NCI-H345 treated with DMSO at 0.1 percent for 48 hours (cell line): ENCODE measurements at regions not wholly inside any gene's neighbourhood (a gene's known extent, or its start where the extent isn't known, plus 50 kb on each side); places are given as distances from the start of the nearest gene placed in this dataset.
"Not testable (repeated sequence)": the region's sequence is repeated elsewhere in the genome, so short reads cannot be mapped to it uniquely, and the experiment has no call there.

Experiments used
- DNase-seq: peaks from one replicate; lab custom pipeline; 2025; ENCODE audit not compliant: unreplicated experiment; lab: John Stamatoyannopoulos, UW

DNA sequence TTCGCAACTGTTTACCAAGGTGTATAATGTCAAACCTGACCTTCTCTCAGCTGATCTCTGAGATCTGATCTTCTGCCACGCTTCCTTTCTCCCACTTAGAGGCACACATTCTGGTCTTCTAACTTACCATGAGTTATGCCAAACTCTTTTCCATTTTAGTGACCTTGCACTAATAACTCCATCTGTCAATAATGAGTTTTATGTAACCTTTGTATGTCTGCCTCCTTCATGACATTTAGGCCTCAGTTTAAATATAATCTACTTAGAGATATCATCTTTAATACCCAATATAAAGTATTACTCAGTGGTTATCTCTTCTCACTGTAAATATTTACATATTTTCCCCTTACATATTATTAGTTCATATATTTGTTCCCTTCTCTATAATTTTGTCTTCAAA is 827.5 kb upstream of the PCDH20 start:
- DNase-seq: no peak

GRCh38 chr13:62234780-62235440 is 819.3 kb upstream of the PCDH20 start:
- DNase-seq: no peak

- no peak for DNase-seq
Observed at GRCh38 chr13:62210951-62211350, 795.3 kb upstream of the PCDH20 start.

DNA sequence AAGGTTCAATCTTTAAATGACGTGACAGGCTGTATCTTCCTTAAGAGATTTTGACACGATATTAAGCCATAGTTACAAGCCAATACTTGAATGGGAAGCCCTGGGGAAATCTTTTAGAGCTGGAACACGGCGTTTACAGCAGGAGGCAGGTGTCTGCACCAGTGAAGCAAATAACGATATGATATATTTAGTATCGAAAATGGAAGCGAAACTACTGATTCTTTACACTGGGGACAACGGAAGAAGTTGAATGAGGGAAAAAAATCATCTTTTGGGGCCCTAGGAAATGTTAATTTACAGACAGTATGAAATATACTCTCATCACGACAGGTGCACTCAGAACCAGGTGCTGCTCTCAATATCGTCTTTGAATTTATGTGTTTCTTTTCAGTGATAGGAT is 793.9 kb upstream of the PCDH20 start:
- DNase-seq: peak; percentile 73

- DNase-seq: no peak
Observed at GRCh38 chr13:62207388-62207787, 791.7 kb upstream of the PCDH20 start.

DNA sequence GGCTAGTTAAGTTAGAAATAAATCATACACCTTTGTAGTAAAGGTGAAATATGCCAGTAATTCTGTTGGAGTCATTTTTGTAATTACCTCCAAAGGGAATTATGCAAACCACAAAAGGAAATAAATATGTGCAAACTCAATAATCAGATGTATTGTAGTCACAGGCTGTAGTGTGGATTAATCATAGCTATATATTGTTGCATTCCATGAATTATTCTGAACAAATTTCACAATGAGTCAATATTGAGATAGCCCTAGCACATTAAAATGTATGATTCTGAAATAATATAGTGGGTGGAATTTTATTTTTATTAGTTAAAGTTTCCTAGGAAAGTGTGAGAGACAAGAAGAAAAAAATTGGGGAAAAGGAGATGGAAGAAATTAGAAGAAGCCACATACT is 790.5 kb upstream of the PCDH20 start:
- no peak for DNase-seq

GRCh38 chr13:62205273-62205672 is 789.6 kb upstream of the PCDH20 start:
- no peak for DNase-seq

DNA sequence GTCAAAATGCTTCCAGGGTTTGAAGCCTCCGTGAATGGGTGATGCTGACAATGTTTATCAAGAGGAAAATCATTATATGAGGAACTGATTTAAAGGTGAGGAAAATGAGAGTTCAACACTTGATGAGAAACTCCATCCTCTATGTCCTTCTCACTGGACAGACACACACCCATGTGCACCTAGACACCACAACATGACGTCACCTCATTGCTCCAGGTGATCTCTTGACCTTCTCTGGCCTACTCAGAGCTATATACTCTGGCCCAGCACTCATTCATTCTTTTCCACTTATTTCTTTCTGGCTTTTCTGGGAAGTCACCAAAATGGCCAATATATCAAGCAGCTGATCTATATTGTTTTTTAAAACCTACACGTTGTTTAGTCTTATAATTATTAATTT is 778.7 kb upstream of the PCDH20 start:
- no peak for DNase-seq

DNA sequence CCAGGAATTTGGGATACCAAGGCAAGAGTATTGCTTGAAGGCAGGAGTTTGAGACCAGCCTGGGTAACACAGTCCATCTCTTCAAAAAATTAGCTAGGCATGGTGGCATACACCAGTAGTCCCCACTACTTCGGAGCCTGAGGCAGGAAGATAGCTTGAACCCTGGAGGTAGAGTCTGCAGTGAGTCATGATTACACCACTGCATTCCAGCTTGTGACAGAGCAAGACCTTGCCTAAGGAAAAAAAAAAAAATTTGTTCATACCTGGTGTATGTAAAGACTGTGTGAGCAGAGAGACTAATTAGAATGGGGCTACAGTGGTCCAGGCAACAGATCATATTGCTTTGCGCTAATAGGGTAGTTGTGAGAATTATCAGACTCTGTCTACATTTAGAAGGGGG is 778.3 kb upstream of the PCDH20 start:
- DNase-seq: no peak

- DNase-seq: no peak
Observed at GRCh38 chr13:62185631-62186255, 770.1 kb upstream of the PCDH20 start.

DNA sequence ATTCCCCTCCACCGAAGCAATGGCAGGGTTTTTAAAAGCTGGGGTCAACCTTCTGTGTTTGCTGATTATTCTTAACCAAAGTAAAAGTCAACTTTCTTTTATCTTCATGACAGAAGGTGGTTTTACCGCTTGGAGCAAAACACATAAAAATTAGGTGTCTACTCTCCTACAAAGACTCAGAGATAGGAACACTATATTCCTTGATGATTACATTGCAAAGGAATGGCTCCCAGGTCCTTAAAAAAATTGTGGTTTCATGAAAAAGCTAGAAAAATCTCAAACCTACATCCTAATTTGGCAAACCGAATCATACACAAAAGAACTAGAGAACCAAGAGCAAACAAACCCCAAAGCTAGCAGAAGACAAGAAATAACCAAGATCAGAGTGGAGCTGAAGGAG is 760.4 kb upstream of the PCDH20 start:
- DNase-seq: no peak

DNA sequence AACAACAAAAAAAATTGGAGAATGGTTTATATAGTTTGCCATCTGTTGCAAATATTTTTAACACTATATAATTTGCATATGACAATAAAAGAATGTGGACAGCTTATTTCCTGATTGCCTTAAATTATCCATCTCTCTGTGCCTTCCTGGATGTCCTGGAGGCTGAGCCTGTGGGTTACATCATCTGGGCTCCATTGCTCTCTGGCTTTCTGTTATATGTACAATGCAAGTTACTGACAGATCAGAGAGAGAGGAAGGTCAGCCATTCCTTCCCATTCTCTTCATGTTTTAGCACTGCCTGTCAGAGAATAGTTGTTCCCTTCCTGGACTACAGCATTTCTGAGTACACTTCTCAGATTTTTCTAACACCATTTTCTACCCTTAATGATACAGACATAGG is 758.3 kb upstream of the PCDH20 start:
- no peak for DNase-seq

DNA sequence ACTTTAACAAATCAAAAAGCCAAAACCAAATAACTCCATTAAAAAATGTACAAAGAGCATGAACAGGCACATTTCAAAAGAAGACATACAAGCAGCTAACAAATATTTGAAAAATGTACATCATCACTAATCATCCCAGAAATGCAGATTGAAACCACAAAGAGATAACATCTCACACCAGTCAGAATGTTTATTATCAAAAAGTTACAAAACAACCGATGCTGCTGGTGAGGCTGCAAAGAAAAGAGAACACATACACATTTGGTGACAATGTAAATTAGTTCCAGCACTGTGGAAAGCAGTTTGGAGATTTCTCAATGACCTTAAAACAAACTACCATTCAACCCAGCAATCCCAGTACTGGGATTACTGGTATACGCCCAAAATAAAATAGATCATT is 756.0 kb upstream of the PCDH20 start:
- no peak for DNase-seq

- DNase-seq: no peak
Observed at GRCh38 chr13:62168891-62169290, 753.2 kb upstream of the PCDH20 start.

GRCh38 chr13:62167650-62168172 is 752.1 kb upstream of the PCDH20 start:
- DNase-seq: no peak

DNA sequence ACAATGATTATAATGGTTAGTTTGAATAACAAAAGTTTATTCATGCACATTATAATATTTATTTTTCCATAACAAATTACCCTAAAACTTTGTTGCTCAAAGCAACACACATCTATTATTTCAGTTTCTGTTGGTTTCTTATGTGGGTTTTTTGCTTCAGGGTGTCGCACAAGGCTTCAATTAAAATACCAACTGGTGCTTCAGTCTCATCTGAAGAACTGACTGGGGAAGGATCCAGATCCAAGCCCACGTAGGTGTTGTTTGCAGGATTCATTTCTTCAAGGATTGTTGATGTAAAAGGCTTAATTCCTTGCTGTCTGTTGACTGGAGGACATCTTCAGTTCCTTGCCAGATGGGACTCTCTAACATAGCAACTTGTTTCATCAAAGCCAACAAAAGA is 747.2 kb upstream of the PCDH20 start:
- no peak for DNase-seq

- DNase-seq: no peak
Observed at GRCh38 chr13:62158520-62158919, 742.9 kb upstream of the PCDH20 start.

GRCh38 chr13:62151724-62152123 is 736.1 kb upstream of the PCDH20 start:
- DNase-seq: not testable (repeated sequence)

DNA sequence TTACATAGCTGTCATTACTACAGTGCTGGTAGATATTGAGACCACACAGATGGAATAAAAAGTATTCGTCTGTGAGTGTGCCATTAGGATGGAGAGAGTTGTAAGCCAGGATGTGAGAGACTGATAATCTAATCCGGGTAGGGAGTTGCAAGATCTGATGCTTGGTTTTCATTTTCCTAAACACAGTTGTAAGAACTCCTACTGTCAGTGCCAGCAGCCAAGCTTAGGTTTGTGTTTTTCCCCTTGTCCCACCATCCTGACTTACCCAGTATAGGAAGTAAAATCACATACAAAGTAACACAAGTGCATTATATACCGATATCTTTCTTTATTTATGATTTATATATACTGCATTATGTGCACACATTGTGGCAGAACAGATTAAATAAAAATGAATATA is 726.4 kb upstream of the PCDH20 start:
- DNase-seq: no peak

- no peak for DNase-seq
Observed at GRCh38 chr13:62139597-62139996, 723.9 kb upstream of the PCDH20 start.

GRCh38 chr13:62137629-62138405 is 722.2 kb upstream of the PCDH20 start:
- no peak for DNase-seq

- DNase-seq: no peak
Observed at GRCh38 chr13:62131604-62132003, 716.0 kb upstream of the PCDH20 start.
